ENCODE measurements at regions not wholly inside any gene's neighbourhood (a gene's known extent, or its start where the extent isn't known, plus 50 kb on each side); places are given as distances from the start of the nearest gene placed in this dataset.

DNA sequence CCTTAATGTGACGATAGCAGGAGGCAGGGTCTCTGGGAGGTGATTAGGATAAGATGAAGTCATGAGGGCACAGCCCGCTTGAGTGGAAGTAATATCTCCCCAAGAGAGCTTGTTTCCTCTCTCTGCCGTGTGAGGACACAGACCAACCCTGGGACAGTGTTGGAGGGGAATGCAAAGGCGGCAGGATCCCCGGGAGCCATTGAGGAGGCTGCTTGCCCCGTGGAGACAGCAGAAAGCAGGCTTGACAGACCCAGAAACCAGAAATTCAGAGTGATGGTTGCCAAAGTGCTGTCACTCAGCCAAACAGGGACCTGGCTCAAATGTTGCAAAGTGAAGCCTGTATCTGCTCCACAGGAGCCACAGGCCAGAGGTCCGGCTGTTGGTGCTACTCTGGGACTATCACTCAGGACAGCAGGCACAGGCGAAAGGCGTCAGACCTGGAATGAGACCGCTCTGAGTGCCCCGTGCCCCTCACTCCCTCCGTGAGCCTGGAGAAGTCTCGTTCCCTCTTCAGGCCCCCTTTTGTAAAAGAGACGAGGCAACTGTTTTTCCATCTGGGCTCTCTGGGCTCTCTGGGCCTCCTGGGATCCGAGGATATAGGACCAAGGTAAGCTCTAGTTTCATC is 96.6 kb upstream of the VANGL1 start:
- no peaks in the 10 kb centered on the region for H3K27me3 ChIP-seq (ENCODE audit: insufficient read depth, low read length)
- no peak overlapping the region for H3K4me3 ChIP-seq (ENCODE audit: low read depth, low read length, poor library complexity, severe bottlenecking)
- no peaks in the 10 kb centered on the region for H3K79me2 ChIP-seq (ENCODE audit: insufficient read depth, low read length)
- no peaks in the 10 kb centered on the region for H3F3A ChIP-seq (ENCODE audit: insufficient read depth, low read length)
- no peak for TF ChIP-seq EZH2 (IDR thresholded peaks at IDR 0.05; ENCODE audit: borderline replicate concordance, low read length)
- TF ChIP-seq, protein P1, sequence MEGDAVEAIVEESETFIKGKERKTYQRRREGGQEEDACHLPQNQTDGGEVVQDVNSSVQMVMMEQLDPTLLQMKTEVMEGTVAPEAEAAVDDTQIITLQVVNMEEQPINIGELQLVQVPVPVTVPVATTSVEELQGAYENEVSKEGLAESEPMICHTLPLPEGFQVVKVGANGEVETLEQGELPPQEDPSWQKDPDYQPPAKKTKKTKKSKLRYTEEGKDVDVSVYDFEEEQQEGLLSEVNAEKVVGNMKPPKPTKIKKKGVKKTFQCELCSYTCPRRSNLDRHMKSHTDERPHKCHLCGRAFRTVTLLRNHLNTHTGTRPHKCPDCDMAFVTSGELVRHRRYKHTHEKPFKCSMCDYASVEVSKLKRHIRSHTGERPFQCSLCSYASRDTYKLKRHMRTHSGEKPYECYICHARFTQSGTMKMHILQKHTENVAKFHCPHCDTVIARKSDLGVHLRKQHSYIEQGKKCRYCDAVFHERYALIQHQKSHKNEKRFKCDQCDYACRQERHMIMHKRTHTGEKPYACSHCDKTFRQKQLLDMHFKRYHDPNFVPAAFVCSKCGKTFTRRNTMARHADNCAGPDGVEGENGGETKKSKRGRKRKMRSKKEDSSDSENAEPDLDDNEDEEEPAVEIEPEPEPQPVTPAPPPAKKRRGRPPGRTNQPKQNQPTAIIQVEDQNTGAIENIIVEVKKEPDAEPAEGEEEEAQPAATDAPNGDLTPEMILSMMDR (IDR thresholded peaks at IDR 0.05; ENCODE audit: low read length) = no peak
- H3K36me3 ChIP-seq (ENCODE audit: insufficient read depth, low read length) = no peaks in the 10 kb centered on the region
- H3K27ac ChIP-seq (ENCODE audit: low read depth, low read length, poor library complexity, severe bottlenecking) = no peak overlapping the region
- H3K4me2 ChIP-seq (ENCODE audit: low read length) = no peak overlapping the region
- no peaks in the 10 kb centered on the region for H3K9me2 ChIP-seq (ENCODE audit: low read depth, low read length)
- no peaks in the 10 kb centered on the region for H4K20me1 ChIP-seq (ENCODE audit: insufficient read depth, low read length)
- no peaks in the 10 kb centered on the region for H3K4me1 ChIP-seq (ENCODE audit: insufficient read depth, low read length, severe bottlenecking)
- H3K9ac ChIP-seq (ENCODE audit: low read length) = no peak overlapping the region
- H3K9me3 ChIP-seq (ENCODE audit: low read length) = no peaks in the 10 kb centered on the region
- H2AFZ ChIP-seq (ENCODE audit: low read length) = no peak overlapping the region

DNA sequence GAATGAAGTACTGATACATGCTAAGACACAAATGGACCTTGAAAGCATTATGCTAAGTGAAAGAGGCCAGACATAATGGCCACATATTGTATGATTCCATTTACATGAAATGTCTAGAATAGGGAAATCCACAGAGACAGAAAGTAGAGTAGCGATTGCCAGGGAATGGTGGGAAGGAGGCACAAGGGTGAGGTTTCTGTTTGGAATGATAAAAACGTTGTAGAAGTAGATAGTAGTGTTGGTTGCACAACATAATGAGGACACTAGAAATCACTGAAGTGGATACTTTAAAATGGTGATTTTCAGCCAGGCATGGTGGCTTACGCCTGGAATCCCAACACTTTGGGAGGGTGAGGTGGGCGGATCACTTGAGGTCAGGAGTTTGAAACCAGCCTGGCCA is 97.6 kb upstream of the VANGL1 start:
- no peak overlapping the region for H3K9ac ChIP-seq (ENCODE audit: low read length)
- no peak overlapping the region for H2AFZ ChIP-seq (ENCODE audit: low read length)
- no peak overlapping the region for H3K4me2 ChIP-seq (ENCODE audit: low read length)
- no peaks in the 10 kb centered on the region for H4K20me1 ChIP-seq (ENCODE audit: insufficient read depth, low read length)
- H3K9me2 ChIP-seq (ENCODE audit: low read depth, low read length) = no peaks in the 10 kb centered on the region
- H3K27me3 ChIP-seq (ENCODE audit: insufficient read depth, low read length) = no peaks in the 10 kb centered on the region
- H3K4me1 ChIP-seq (ENCODE audit: insufficient read depth, low read length, severe bottlenecking) = no peaks in the 10 kb centered on the region
- no peak overlapping the region for H3K4me3 ChIP-seq (ENCODE audit: low read depth, low read length, poor library complexity, severe bottlenecking)
- H3K79me2 ChIP-seq (ENCODE audit: insufficient read depth, low read length) = no peaks in the 10 kb centered on the region
- no peaks in the 10 kb centered on the region for H3K36me3 ChIP-seq (ENCODE audit: insufficient read depth, low read length)
- no peak overlapping the region for H3K27ac ChIP-seq (ENCODE audit: low read depth, low read length, poor library complexity, severe bottlenecking)
- H3F3A ChIP-seq (ENCODE audit: insufficient read depth, low read length) = no peaks in the 10 kb centered on the region
- TF ChIP-seq EZH2 (IDR thresholded peaks at IDR 0.05; ENCODE audit: borderline replicate concordance, low read length) = no peak
- H3K9me3 ChIP-seq (ENCODE audit: low read length) = no peaks in the 10 kb centered on the region

DNA sequence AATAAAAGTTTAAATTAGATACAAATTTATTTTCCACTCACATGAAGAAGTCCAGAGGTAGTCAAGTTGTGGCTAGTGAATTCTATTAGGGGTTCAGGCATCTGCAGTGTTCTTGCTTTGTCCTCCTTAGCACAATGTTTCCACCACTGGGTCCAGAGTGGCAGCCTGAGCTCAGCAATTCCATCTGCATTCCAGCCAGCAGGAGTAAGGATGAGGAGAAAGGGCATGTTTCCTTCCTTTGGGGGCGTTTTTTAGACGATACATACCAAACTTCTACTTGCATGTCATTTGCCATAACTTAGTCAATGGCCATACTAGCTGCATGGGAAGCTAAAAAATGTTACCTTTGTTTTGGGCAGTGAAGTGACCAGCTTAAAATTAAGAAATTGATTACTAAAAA is 98.5 kb upstream of the VANGL1 start:
- Histone ChIP-seq H3K9me3 (ENCODE audit: low read length) (no peaks in the 10 kb centered on the region), H3K27ac (ENCODE audit: low read depth, low read length, poor library complexity, severe bottlenecking) (no peak overlapping the region), H3K79me2 (ENCODE audit: insufficient read depth, low read length) (no peaks in the 10 kb centered on the region), H3K4me3 (ENCODE audit: low read depth, low read length, poor library complexity, severe bottlenecking) (no peak overlapping the region), H2AFZ (ENCODE audit: low read length) (no peak overlapping the region), H3K4me1 (ENCODE audit: insufficient read depth, low read length, severe bottlenecking) (no peaks in the 10 kb centered on the region), H3K36me3 (ENCODE audit: insufficient read depth, low read length) (no peaks in the 10 kb centered on the region), H3K9me2 (ENCODE audit: low read depth, low read length) (no peaks in the 10 kb centered on the region), H3K27me3 (ENCODE audit: insufficient read depth, low read length) (no peaks in the 10 kb centered on the region), H3K4me2 (ENCODE audit: low read length) (no peak overlapping the region), H3F3A (ENCODE audit: insufficient read depth, low read length) (no peaks in the 10 kb centered on the region), H4K20me1 (ENCODE audit: insufficient read depth, low read length) (no peaks in the 10 kb centered on the region), H3K9ac (ENCODE audit: low read length) (no peak overlapping the region)
- TF ChIP-seq, protein P1 (IDR thresholded peaks at IDR 0.05; ENCODE audit: low read length) = no peak
- TF ChIP-seq EZH2 (IDR thresholded peaks at IDR 0.05; ENCODE audit: borderline replicate concordance, low read length) = no peak

DNA sequence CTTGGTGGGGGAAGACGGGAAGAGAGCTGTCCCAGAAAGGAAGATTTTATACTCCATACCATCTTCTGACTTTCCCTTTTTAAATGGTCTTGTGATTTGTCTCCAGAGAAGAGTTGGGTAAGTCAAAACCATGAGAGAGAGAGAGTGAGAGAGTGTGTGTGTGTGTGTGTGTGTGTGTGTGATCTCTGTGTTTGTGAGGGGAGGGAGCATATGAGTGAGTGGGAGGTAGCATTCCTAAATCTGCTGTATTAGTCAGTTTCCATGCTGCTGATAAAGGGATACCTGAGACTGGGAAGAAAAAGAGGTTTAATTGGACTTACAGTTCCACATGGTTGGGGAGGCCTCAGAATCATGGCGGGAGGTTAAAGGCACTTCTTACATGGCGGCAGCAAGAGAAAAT is 102.0 kb upstream of the VANGL1 start:
- H3K4me2 ChIP-seq (ENCODE audit: low read length) = no peak overlapping the region
- H3K27me3 ChIP-seq (ENCODE audit: insufficient read depth, low read length) = no peaks in the 10 kb centered on the region
- H3K9me2 ChIP-seq (ENCODE audit: low read depth, low read length) = no peaks in the 10 kb centered on the region
- H3K9me3 ChIP-seq (ENCODE audit: low read length) = no peaks in the 10 kb centered on the region
- no peak overlapping the region for H3K9ac ChIP-seq (ENCODE audit: low read length)
- no peaks in the 10 kb centered on the region for H3F3A ChIP-seq (ENCODE audit: insufficient read depth, low read length)
- H4K20me1 ChIP-seq (ENCODE audit: insufficient read depth, low read length) = no peaks in the 10 kb centered on the region
- H3K27ac ChIP-seq (ENCODE audit: low read depth, low read length, poor library complexity, severe bottlenecking) = no peak overlapping the region
- H3K79me2 ChIP-seq (ENCODE audit: insufficient read depth, low read length) = no peaks in the 10 kb centered on the region
- H3K36me3 ChIP-seq (ENCODE audit: insufficient read depth, low read length) = no peaks in the 10 kb centered on the region
- no peak overlapping the region for H3K4me3 ChIP-seq (ENCODE audit: low read depth, low read length, poor library complexity, severe bottlenecking)
- no peak for TF ChIP-seq EZH2 (IDR thresholded peaks at IDR 0.05; ENCODE audit: borderline replicate concordance, low read length)
- TF ChIP-seq, protein P1 (IDR thresholded peaks at IDR 0.05; ENCODE audit: low read length) = no peak
- no peak overlapping the region for H2AFZ ChIP-seq (ENCODE audit: low read length)
- H3K4me1 ChIP-seq (ENCODE audit: insufficient read depth, low read length, severe bottlenecking) = no peaks in the 10 kb centered on the region

All from OCI-LY1 (cell line).